Iris pigment epithelial cell (primary cell): ENCODE measurements at regions not wholly inside any gene's neighbourhood (a gene's known extent, or its start where the extent isn't known, plus 50 kb on each side); places are given as distances from the start of the nearest gene placed in this dataset.
A peak's percentile ranks its signal among the peaks of the same experiment; 100 is the strongest.

ENCODE experiments used
- DNase-seq: peaks from one replicate; pipeline ENCODE4 v3.0.0-alpha.2; 2011; ENCODE audit warnings: low read depth

- no peak for DNase-seq
Measured at GRCh38 chr3:193827871-193828270, 234.9 kb downstream of the OPA1 start.

- DNase-seq, result no peak
Measured at GRCh38 chr3:193828477-193828876, 235.5 kb downstream of the OPA1 start.

GRCh38 chr3:193829781-193830180 is 236.8 kb downstream of the OPA1 start:
- peak; percentile 45 for DNase-seq

- DNase-seq, result no peak
Measured at GRCh38 chr3:193830791-193831191, 237.8 kb downstream of the OPA1 start.

- peak; percentile 26 for DNase-seq
Measured at GRCh38 chr3:193831495-193832455, 238.8 kb downstream of the OPA1 start.

- DNase-seq, result no peak
Measured at GRCh38 chr3:193832833-193833413, 239.9 kb downstream of the OPA1 start.

GRCh38 chr3:193833592-193833991 is 240.6 kb downstream of the OPA1 start:
- no peak for DNase-seq

GRCh38 chr3:193835414-193835813 is 242.4 kb downstream of the OPA1 start:
- no peak for DNase-seq

GRCh38 chr3:193836511-193836910 is 243.5 kb downstream of the OPA1 start:
- no peak for DNase-seq

GRCh38 chr3:193836918-193837317 is 243.9 kb downstream of the OPA1 start:
- no peak for DNase-seq

GRCh38 chr3:193837347-193837827 is 244.4 kb downstream of the OPA1 start:
- DNase-seq, result no peak

- no peak for DNase-seq
Measured at GRCh38 chr3:193840111-193840641, 247.2 kb downstream of the OPA1 start.

- DNase-seq, result no peak
Measured at GRCh38 chr3:193841581-193841980, 248.6 kb downstream of the OPA1 start.

- no peak for DNase-seq
Measured at GRCh38 chr3:193842029-193842798, 249.2 kb downstream of the OPA1 start.

GRCh38 chr3:193842832-193843473 is 249.9 kb downstream of the OPA1 start:
- DNase-seq, result no peak

GRCh38 chr3:193843474-193844301 is 250.7 kb downstream of the OPA1 start:
- DNase-seq, result no peak

- no peak for DNase-seq
Measured at GRCh38 chr3:193844472-193844871, 251.5 kb downstream of the OPA1 start.

GRCh38 chr3:193845144-193845543 is 252.1 kb downstream of the OPA1 start:
- DNase-seq, result no peak

- DNase-seq, result no peak
Measured at GRCh38 chr3:193846569-193846968, 253.6 kb downstream of the OPA1 start.

GRCh38 chr3:193847402-193847801 is 254.4 kb downstream of the OPA1 start:
- DNase-seq, result no peak

GRCh38 chr3:193848547-193848946 is 255.5 kb downstream of the OPA1 start:
- DNase-seq, result no peak
